G401 (cell line): ENCODE measurements at regions not wholly inside any gene's neighbourhood (a gene's known extent, or its start where the extent isn't known, plus 50 kb on each side); places are given as distances from the start of the nearest gene placed in this dataset.
A peak's percentile ranks its signal among the peaks of the same experiment; 100 is the strongest.
"Not testable (repeated sequence)": the region's sequence is repeated elsewhere in the genome, so short reads cannot be mapped to it uniquely, and the experiment has no call there.

Source experiments
- DNase-seq: peaks from one replicate; pipeline ENCODE4 v3.0.0-alpha.2; 2015; ENCODE audit warnings: low spot score
- in situ Hi-C: cut with HindIII; loops from 2 replicates; pipeline ENCODE4 v1.10.0; 2016; ENCODE audit warnings: low sequenced_read_pairs, mixed read lengths

DNA sequence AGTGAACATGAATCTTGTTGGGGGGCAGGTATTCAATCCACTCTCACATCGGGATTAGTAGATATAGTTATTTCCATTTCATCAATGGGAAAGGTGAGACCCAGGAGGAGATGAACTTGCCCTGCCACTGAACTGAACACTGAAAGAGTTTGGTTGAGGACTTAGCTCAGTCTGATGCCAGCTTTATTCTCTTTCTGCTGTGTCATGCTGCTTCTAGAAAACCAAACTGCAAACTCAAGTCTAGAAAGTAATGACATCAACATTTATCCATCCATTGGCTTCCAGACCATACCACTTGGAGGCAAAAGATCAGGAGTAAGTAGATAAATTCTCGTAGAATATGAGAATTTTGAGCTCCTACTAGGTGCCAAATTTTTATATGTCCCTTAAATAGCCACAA lies 288.0 kb upstream of the CTNNB1 start:
- no peak for DNase-seq
- in situ Hi-C loops = no loop called here

DNA sequence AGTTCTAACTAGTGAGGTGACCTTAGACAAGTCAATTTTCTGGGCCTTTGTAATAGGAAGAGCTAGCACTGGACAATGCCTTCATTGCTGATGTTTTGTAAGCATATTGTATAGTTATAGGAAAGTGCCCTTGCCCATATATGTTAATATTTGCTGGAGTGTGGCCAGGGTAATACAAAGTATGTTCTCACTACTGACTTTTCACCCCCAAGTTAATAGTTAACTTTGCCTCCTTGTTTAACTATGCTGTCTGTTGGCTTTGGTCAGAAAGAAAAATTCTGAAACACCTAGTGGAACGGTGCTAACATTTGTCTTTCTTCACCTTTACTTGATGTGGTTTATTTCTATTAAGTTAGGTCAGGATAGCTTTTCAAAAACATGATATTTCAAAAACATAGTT lies 287.4 kb upstream of the CTNNB1 start:
- in situ Hi-C loops = no loop called here
- no peak for DNase-seq

DNA sequence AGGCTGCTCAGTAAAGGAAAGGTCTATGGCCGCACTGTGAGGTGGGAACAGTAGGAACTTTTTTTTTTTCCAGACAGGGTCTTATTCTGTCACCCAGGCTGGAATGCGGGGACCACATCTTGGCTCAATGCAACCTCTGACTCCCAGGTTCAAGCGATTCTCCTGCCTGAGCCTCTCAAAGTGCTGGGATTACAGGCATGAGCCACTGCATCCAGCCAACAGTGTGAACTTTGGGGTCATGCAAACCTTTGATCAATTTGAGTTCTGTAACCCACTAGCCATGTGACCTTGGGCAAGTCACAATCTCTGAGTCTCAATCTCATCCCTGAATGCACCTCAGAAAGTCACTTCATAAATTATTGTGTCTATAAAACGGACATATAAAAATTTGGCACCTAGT lies 286.8 kb upstream of the CTNNB1 start:
- in situ Hi-C loops = no loop called here
- no peak for DNase-seq

DNA sequence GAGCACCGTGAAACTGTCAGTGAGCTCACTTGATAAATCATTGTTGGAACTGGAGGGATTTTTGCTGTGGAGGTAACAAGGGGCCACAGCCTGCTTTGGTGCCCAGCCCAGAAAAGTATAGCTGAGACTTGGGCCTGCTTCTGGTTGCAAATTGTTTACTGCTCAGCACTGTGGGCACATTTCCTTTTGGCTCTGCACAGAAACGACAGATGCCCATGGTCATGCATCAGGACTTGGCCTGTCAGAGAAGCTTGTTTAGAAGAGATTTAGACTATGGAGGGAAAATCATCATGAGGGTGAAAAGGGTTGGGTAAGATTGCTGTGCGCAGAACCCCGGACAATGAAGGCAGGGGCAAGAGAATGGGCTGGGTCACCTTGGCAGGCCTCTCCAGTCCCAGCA lies 286.1 kb upstream of the CTNNB1 start:
- in situ Hi-C loops = no loop called here
- DNase-seq = peak; percentile 89

DNA sequence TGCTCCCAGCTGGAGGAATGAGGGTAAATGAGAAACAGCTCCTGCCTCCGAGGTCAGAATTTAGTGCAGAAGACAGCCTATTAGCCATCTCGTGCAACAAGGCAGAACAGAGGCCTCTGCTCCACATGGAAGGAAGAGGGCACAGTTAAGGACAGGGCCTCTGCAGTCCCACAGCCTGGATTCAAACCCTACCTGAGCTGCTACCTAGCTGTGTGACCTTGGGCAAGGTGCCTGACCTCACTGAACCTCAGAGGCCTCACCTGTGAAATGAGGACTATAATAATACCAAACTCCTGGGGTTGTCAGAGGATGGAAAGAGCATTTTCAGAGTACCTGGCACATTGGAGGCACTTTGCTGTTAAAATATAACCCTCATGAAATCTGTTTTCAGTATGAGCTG lies 285.7 kb upstream of the CTNNB1 start:
- in situ Hi-C loops = no loop called here
- DNase-seq = no peak

DNA sequence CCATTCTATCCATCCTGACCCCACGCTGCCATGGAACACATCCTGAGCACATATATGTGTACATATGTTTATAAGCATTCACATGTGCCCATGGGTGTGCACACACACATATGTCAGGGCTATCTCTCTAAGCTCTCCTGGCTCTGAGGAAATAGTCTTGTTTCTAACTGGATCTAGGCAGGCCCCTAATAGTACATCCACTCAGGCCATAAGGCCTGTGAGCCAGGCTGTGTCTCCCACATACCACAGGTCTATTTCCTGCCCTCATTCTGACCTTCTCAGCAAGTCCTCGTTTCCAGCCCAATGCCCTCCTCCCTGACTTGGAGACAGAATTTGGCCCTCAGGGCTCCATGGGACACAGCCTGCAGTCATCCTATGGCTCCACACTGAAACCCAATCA lies 284.8 kb upstream of the CTNNB1 start:
- peak; percentile 33 for DNase-seq
- in situ Hi-C loops = no loop called here

DNA sequence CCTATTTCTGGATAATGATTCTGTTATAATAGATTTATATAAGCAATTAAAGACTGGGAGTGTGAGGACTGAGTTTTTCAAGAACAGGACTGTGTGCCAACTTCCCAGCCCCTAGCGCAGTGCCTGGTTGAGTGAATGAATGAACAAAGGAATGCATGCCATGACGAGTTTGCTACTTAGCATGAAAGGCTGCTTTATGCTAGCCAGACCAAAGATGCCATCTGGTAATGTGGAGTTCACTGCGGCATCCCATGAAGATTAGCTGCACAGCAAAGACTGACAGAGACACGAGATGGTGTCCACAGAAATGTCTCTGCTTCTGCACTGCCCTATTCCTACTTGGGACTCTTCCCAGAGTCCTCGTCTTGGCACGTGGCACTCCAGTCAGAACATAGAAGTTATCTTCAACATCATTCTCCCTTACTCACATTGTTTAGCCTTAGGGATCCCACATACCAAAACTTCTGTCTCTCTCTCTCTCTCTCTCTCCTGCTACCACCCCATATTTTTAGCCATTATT lies 283.9 kb upstream of the CTNNB1 start:
- in situ Hi-C loops = no loop called here
- peak; percentile 63 for DNase-seq

DNA sequence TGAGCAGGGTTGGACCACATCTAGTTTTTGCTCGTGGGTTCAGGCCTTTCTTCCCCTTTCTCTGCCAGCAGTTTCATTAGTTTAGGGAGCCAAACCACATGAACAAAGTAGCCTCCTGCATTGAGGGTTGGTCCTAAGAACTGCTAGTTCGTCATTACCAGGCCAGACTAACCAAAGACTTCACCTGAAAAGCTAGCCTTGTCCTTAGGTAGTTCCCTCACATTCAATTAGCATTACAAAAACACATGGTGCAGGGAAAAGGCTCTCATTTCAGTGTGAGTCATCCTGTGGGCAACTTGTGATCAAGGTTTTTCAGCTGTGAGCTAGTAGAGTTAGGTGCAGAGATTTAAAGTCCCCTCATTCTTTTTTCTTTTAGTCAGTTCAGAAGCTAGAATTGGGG lies 279.3 kb upstream of the CTNNB1 start:
- no peak for DNase-seq
- in situ Hi-C loops = no loop called here

DNA sequence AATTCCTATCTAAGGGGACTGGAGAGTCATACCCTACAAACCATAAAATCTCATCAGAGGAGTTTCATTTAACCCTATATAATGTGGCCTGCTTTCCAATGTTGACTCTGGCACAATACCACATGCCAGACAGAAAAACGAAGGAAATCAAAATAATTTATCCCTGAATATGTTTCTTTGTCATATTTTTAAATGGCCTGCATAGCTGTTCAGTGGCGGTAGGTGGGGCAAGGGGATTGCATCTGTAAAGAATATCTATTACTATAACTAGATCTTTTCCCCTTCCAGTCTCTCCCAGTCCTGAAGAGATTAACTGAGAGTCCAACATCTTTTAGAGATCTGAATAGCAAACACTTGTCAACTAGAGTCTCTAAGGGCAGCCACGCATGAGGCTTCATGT lies 278.1 kb upstream of the CTNNB1 start:
- in situ Hi-C loops = no loop called here
- no peak for DNase-seq

DNA sequence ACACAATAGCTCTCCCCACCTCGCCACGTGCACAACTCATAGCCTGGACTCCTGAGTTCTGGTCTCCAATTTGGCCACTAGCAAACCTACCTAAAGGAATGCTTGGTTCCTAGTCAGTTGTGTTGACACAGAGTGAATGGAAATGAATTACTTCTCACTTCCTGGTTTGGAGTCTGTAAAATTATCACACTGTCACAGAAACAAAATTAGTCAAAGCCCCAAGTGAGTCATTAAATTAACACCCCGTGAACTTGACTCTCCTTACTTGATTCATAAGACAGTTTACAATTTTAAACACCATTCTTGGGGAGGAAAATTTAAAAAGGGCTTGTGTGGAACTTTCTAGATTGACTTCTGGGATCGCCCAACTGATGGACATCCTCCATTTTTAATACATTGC lies 276.2 kb upstream of the CTNNB1 start:
- in situ Hi-C loops = no loop called here
- DNase-seq = no peak

DNA sequence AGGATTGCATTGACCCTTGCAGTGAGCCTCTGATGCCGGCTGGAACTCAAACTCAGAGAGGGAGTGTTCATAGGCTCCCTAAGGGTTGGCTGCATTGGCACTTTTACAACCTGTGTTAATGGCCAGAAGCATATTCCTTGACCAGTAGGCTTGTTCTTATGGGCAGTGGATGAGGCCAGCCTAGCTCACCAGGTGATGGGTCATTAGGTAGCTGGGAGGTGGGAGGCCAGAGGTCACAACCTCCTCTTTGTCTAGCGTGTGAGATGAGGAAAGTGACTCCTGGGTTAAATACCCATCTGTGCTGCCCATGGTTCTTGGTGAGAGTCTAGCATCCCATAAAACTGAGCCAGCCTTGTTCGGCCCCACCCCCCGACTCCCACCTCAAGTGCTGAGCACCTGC lies 275.7 kb upstream of the CTNNB1 start:
- in situ Hi-C loops = no loop called here
- no peak for DNase-seq

DNA sequence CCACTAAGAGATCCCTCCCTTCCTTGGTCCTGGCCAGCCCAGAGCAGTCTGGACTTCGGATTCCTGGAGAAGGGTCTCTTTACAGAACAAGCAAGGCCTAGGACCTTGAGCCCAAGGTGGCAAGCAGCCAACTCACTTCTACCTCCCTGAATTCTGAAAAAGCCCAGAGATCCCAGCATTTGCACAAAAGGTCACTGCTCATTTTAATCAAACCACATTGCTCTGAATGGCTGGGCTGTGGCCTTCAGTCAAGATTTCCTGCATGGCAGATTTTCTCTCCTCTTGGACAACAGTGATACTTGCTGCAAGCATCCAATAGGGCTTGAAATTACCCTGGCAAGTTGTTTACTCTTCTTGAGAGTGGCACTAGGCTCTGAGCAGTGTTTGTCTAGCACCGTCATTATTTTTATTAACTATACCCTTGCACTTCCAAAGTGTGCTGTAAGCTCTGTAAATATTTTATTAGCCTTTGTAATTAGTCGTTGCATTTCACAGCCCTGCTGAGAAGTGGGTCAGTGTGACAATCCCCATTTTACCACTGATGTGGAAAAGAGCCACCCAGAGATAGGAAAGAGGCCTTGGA lies 274.7 kb upstream of the CTNNB1 start:
- in situ Hi-C loops = no loop called here
- peak; percentile 72 for DNase-seq

DNA sequence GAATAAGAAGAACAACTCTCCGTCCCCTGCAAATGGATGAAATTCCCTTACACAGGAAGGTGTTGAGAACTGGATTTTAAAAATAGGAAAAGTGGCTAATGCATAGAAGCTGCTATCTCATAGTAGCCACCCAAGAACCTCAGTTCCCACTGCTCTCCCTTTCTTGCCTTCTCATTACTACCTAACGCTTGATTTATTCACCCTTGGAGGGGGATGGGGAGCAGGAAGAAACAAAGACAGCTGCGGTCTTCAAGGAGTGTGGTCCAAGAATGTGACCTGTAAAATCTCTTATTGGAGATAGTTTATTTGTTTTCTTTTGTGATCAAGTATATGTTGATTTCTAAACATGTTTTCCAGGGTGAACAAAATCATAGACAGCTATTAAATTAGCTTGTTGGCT lies 274.1 kb upstream of the CTNNB1 start:
- in situ Hi-C loops = no loop called here
- DNase-seq = no peak

DNA sequence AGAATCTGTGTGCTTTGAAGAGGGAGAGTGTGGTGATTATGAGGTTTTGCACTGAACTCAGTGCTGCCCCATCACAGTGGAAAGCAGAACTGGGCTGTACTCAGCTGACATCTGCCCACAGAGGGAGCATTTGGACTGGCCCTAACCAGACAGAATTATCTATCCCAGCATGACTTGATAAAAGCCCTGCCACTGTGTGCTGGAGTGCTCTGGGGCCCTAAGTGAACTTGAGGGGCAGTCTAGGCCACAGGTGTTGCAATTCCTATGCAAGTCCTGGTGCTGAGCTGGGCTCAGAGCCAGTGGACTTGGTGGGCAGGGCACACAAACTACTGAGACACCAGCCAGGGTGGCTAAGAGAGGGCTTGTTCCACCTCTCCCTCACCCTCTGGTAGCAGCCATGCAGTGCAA lies 269.2 kb upstream of the CTNNB1 start:
- in situ Hi-C loops = no loop called here
- DNase-seq = no peak

DNA sequence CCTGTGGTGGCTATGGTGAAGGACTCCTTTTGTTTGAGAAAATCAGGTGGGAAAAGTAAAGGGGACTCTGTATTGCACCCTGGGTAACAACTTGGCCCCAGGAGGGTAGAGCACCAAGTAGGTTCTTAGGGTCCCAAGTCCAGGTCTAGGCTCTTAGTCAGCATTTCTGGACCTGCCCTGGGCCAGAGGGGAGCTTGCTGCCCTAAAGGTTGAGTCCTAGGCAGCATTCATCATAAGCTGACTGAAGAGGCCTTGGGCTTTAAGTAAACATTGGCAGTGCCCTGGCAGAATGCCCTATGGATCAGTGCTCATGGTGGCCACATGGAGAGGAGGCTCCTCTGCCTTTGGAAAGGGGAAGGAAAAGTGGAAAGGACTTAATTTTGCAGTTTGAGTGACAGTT lies 268.5 kb upstream of the CTNNB1 start:
- in situ Hi-C loops = no loop called here
- DNase-seq = no peak

DNA sequence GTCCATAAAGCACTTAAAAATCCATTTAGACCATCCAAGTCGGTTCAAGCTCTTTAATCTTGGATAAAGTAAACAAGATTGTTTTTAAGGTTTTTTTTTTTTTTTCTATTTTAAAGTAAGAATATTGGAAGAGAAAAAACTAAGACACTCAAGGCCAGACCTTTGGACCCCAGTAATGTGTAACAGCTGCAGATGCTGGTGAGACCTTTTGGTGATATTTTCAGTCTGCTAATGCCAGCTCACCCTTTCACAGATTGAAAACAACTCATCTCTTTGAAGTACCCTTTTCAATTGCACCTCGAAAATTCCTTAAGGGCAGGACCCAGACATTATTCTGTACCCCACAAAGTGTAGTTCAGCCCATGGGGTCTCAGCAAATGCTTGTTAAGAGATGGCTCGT lies 260.7 kb upstream of the CTNNB1 start:
- in situ Hi-C loops = no loop called here
- DNase-seq = no peak

DNA sequence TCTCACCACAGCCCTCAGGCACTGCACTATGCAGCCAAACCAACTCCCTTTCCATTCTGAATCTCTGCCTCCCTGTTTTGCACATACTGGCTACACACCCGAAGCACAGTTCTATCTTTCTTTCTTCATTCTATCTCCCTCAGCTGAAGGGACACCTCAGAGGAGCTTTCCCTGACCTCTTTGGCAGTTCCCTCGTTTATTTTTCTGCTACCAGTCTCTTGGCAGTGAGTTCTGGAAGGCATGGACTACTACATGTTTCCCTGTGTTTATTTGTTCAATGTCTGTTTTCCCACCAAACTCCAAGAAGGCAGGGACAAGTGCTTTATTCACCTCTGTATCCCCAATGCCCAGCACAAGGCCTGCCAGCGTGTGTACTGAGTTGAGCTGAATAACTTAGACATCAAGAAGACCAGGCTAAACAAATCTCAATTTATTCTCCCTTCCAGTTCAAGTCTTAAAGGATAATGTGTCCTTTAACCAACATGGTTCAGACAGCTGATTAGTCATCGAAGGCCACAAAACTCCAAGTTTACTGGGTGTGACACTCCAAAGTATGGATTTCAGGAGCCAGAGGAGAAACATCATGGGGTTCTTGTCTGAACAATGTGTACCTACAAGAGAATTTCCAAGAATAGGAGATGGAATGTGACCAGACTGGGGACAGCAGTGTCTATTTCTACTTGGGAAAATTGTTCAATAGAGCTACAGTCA lies 260.1 kb upstream of the CTNNB1 start:
- in situ Hi-C loops = no loop called here
- peak; percentile 21 for DNase-seq

DNA sequence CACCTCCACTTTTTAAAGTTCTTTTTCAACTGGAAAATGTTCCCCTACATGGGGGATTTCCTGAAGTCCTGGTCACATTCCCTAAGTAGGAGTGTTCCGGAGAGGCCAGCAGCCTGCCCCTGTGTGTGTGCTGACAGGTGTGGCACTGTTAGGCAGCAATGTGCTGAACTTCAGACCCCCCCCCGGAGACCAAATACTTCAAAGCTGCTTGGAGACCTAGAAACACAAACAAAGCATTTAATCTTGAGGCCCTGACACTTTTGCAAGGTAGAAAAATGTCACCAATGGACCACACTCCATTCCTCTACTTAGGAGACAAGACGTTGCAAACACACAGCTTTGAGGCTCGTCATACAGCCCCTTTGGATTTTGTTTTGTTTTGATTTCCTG lies 259.6 kb upstream of the CTNNB1 start:
- in situ Hi-C loops = no loop called here
- no peak for DNase-seq

DNA sequence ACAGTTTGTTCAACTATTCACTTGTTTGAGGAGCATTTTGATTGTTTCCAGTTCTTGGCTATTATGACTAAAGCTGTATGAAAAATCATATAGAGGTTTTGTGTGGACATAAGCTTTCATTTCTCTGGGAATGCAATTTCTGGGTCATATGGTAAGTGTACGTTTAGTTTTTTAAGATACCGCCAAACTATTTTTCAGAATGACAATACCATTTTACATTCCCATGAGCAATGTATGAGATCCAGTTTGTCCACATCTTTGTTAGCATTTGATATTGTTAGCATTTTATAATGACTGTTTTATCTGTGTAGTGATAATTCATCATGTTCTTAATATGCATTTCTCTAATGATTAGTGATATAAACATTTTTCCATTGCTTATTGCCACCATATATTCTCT lies 258.7 kb upstream of the CTNNB1 start:
- in situ Hi-C loops = no loop called here
- no peak for DNase-seq

DNA sequence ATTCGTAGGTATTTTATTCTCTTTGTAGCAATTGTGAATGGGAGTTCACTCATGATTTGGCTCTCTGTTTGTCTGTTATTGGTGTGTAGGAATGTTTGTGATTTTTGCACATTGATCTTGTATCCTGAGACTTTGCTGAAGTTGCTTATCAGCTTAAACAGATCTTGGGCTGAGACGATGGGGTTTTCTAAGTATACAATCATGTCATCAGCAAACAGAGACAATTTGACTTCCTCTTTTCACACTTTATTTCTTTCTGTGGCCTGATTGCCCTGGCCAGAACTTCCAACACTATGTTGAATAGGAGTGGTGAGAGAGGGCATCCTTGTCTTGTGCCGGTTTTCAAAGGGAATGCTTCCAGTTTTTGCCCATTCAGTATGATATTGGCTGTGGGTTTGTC lies 252.3 kb upstream of the CTNNB1 start:
- in situ Hi-C loops, DNase-seq: not testable (repeated sequence)

DNA sequence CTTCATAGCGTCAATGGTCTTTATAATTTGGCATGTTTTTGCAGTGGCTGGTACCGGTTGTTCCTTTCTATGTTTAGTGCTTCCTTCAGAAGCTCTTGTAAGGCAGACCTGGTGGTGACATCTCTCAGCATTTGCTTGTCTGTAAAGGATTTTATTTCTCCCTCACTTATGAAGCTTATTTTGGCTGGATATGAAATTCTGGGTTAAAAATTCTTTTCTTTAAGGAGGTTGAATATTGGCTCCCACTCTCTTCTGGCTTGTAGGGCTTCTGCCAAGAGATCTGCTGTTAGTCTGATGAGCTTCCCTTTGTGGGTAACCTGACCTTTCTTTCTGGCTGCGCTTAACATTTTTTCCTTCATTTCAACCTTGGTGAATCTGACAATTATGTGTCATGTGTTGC lies 250.0 kb upstream of the CTNNB1 start:
- in situ Hi-C loops, DNase-seq: not testable (repeated sequence)
